Central memory CD8-positive, alpha-beta T cell (primary cell): ENCODE measurements at regions not wholly inside any gene's neighbourhood (a gene's known extent, or its start where the extent isn't known, plus 50 kb on each side); places are given as distances from the start of the nearest gene placed in this dataset.
"Not testable (repeated sequence)": the region's sequence is repeated elsewhere in the genome, so short reads cannot be mapped to it uniquely, and the experiment has no call there.

Experiments
- ATAC-seq: fragments of 150-1000 bp; cut with Tn5 transposase; replicated peaks from 2 replicates; pipeline ENCODE4 v1.10.0; 2022; ENCODE audit warnings: mild to moderate bottlenecking, moderate FRiP score, moderate number of reproducible peaks; ENCODE audit not compliant: poor library complexity, severe bottlenecking; ENCODE audit errors: extremely low read depth
- DNase-seq, 2 donors: peaks; one replicate each; pipeline ENCODE4 v3.0.0; 2021; ENCODE audit warnings: low spot score in 2 of 2
- H3K27ac Mint-ChIP-seq: one replicate; pipeline ENCODE4 v1.8.0; 2022; ENCODE audit warnings: low read depth, mild to moderate bottlenecking, moderate library complexity, mixed read lengths
- H3K27me3 Mint-ChIP-seq: one replicate; pipeline ENCODE4 v1.8.0; 2022; ENCODE audit warnings: mixed read lengths
- H3K36me3 Mint-ChIP-seq: one replicate; pipeline ENCODE4 v1.8.0; 2022; ENCODE audit warnings: mild to moderate bottlenecking, moderate library complexity, mixed read lengths; ENCODE audit not compliant: insufficient read depth
- H3K4me1 Mint-ChIP-seq: one replicate; pipeline ENCODE4 v1.8.0; 2022; ENCODE audit warnings: mixed read lengths
- H3K4me3 Mint-ChIP-seq: one replicate; pipeline ENCODE4 v1.8.0; 2022; ENCODE audit warnings: mild to moderate bottlenecking, moderate library complexity, mixed read lengths
- H3K9me3 Mint-ChIP-seq: one replicate; pipeline ENCODE4 v1.8.0; 2022; ENCODE audit warnings: mixed read lengths

DNA sequence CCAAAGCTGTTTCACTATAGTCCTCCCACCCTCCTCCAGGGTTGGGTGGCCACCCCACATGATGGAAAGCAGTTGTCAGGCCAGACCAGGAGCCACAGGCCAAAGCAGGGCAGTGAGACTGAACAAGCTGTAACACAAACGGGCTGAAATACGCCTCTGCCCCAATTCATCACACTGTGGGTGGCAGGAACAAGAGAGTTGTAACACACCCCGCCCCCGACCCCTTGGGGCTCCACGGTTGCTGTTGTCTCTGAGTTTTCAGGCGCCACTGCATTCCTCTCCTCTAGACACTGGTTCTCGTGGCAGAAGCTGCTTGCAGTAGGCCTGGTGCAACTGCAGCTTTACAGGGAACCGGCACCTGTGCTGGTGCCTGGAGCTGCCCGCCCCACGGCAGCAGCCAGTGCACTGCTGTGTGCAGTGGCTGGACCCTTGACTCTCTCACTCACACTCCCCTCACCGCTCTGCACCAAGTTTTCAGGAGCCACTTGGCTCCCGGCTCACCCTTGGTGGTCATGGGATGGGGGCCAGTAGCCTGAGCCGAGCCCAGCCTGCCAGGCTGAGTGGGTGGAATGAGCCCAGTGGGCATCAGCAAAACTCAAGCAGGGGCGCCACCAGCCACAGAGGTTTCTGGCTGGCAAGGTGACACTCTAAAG is 1314.5 kb upstream of the MIR17HG start:
- no peak for ATAC-seq
- H3K27me3 Mint-ChIP-seq, result no peaks in the 10 kb centered on the region
- no peak overlapping the region for H3K27ac Mint-ChIP-seq
- no peaks in the 10 kb centered on the region for H3K36me3 Mint-ChIP-seq
- peaks cover 12% of the 10 kb centered on the region for H3K9me3 Mint-ChIP-seq
- DNase-seq, result no peak
- no peaks in the 10 kb centered on the region for H3K4me1 Mint-ChIP-seq
- H3K4me3 Mint-ChIP-seq, result no peak overlapping the region

DNA sequence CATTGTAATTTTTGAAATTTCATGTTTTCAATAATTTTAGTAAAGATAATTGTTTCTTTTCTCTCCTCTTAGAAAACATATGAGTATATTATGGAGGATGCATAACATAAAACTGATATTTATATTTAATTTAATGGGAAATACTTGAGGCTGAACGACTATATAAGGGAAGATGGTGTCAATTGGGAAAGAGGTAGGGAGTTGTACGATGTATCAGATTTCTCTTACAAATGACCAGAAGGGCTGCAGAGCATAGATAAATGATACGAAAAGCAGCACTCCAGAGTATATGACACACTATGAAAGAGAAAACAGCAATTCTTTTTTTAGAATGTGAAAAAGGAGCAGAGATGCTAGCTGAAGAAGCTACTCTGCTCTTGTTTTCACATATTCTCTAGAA is 1308.0 kb upstream of the MIR17HG start:
- H3K27ac Mint-ChIP-seq, result no peak overlapping the region
- no peaks in the 10 kb centered on the region for H3K36me3 Mint-ChIP-seq
- H3K9me3 Mint-ChIP-seq, result peaks cover 30% of the 10 kb centered on the region
- ATAC-seq, result no peak
- no peaks in the 10 kb centered on the region for H3K4me1 Mint-ChIP-seq
- H3K4me3 Mint-ChIP-seq, result no peak overlapping the region
- H3K27me3 Mint-ChIP-seq, result no peaks in the 10 kb centered on the region
- DNase-seq, result no peak

DNA sequence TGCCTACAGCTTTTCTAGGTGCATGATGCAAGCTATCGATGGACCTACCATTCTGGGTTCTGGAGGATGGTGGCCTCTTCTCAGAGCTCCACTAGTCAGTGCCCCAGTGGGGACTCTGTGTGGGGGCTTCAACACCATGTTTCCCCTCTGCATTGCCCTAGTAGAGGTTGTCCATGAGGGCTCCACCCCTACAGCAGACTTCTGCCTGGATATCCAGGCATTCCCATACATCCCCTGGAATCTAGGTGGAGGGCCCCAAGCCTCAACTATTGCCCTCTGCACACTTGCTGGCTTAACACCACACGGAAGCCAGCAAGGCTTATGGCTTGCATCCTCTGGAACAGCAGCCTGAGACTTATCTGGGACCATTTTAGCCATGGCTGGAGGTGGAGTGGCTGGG is 1299.9 kb upstream of the MIR17HG start:
- no peaks in the 10 kb centered on the region for H3K36me3 Mint-ChIP-seq
- ATAC-seq (no peak), DNase-seq (no peak)
- H3K27ac Mint-ChIP-seq, result no peak overlapping the region
- H3K27me3 Mint-ChIP-seq, result no peaks in the 10 kb centered on the region
- H3K9me3 Mint-ChIP-seq, result peaks cover 44% of the 10 kb centered on the region
- H3K4me1 Mint-ChIP-seq, result no peaks in the 10 kb centered on the region
- H3K4me3 Mint-ChIP-seq, result no peak overlapping the region

DNA sequence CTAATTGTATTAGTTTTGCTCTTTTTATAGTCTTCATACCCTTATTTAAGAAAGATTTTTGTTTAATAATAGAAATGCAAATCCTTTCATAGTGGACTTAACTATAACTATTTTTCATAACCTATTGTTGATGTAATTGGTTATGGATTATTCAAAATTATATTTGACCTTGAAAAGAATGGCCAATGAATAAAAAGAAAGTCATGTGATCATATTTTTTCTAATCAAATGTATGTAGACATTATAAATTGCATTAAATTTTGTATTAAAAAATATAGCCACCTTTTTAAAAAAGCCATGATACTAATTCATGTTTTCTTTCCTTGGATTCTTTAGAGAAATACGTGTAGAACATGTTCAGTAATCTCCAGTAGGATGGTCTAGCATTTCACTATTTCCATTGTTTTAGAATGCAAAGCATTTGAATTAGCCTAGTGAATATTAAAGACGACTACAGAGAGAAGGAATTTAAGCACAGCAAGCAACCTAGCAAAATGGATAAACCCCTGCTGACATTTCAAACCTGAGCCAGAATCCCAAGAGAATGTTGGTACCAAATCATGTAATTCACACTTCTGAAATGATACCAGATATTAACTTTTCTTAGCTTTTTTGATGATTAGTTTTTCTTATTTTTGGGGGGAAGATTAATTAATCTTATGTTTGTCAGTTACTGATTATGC is 1297.4 kb upstream of the MIR17HG start:
- ATAC-seq, result no peak
- H3K36me3 Mint-ChIP-seq, result no peaks in the 10 kb centered on the region
- no peak for DNase-seq
- H3K4me3 Mint-ChIP-seq, result no peak overlapping the region
- H3K27me3 Mint-ChIP-seq, result no peaks in the 10 kb centered on the region
- no peak overlapping the region for H3K27ac Mint-ChIP-seq
- no peaks in the 10 kb centered on the region for H3K4me1 Mint-ChIP-seq
- H3K9me3 Mint-ChIP-seq, result peaks cover 34% of the 10 kb centered on the region

DNA sequence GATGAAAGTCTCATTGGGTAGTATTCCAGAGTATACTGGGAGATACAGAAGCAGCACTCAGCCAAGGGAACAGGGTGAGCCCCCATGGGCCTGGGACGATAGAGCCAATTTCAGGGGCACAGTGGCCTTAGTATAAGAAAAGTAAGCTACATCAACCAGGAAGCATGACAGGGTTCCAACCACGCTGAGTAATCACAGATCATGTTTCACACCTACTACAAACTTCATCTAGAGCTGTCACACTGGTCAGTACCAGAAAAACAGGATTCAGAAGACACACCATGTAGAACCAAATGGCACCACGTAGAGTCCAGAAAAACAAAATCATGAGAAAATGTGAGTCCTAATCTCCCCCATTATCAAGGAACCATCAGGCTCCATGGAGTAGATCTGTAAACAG is 1292.4 kb upstream of the MIR17HG start:
- Mint-ChIP-seq H3K9me3 (peaks cover 13% of the 10 kb centered on the region), H3K4me3 (no peak overlapping the region), H3K36me3 (no peaks in the 10 kb centered on the region), H3K27me3 (no peaks in the 10 kb centered on the region), H3K27ac (no peak overlapping the region), H3K4me1 (no peaks in the 10 kb centered on the region)
- no peak for ATAC-seq
- DNase-seq, result no peak

- ATAC-seq (no peak), DNase-seq (no peak)
- peaks cover 13% of the 10 kb centered on the region for H3K9me3 Mint-ChIP-seq
- H3K27ac Mint-ChIP-seq, result no peak overlapping the region
- H3K36me3 Mint-ChIP-seq, result no peaks in the 10 kb centered on the region
- no peaks in the 10 kb centered on the region for H3K27me3 Mint-ChIP-seq
- H3K4me3 Mint-ChIP-seq, result no peak overlapping the region
- no peaks in the 10 kb centered on the region for H3K4me1 Mint-ChIP-seq
Observed at GRCh38 chr13:90055760-90056159, 1291.7 kb upstream of the MIR17HG start.

GRCh38 chr13:90064226-90064625 is 1283.3 kb upstream of the MIR17HG start:
- H3K36me3 Mint-ChIP-seq, H3K27ac Mint-ChIP-seq, H3K27me3 Mint-ChIP-seq, H3K4me3 Mint-ChIP-seq, ATAC-seq, DNase-seq, H3K4me1 Mint-ChIP-seq: not testable (repeated sequence)
- H3K9me3 Mint-ChIP-seq, result peaks cover 17% of the 10 kb centered on the region

DNA sequence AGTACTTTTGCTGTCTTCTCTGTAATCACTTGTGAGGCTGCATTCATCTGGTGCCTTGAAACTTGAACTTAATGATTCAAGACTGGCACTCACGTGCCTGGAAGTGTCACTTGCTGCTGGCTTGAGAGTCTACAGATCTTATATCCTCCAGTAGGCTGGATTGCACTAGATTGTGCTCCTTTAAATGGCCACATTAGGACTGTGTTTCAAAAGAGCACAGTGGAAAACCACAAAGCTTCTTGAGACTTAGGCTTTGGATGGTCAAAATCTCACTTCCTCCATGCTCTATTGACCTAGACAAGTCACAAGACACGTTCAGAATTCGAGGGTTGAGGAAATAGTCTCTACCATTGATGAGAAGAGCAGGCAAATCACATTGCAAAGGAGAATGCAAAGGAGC is 1278.8 kb upstream of the MIR17HG start:
- H3K4me3 Mint-ChIP-seq, result no peak overlapping the region
- DNase-seq (no peak), ATAC-seq (no peak)
- H3K9me3 Mint-ChIP-seq, result peaks cover 25% of the 10 kb centered on the region
- H3K4me1 Mint-ChIP-seq, result no peaks in the 10 kb centered on the region
- H3K27me3 Mint-ChIP-seq, result no peaks in the 10 kb centered on the region
- H3K27ac Mint-ChIP-seq, result no peak overlapping the region
- H3K36me3 Mint-ChIP-seq, result no peaks in the 10 kb centered on the region

DNA sequence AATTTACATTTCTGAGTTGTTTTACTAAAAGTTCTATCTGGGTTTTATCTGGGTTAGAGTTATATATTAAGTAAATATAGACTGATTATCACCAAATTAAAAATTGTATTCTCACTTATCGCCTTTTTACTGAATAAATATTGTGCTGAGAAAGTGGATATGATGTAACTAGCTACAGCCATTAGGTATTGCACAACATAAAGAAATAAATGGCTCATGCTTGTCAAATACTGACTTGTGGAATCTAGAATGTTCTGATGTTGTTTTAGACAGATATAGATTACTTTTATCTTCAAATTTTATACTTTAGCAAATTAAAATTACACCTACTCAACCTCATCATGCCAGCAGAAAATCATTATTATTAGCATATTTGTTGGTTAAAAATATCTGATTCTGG is 1277.1 kb upstream of the MIR17HG start:
- Mint-ChIP-seq H3K36me3 (no peaks in the 10 kb centered on the region), H3K9me3 (peaks cover 19% of the 10 kb centered on the region), H3K27ac (no peak overlapping the region), H3K4me1 (no peaks in the 10 kb centered on the region), H3K27me3 (no peaks in the 10 kb centered on the region), H3K4me3 (no peak overlapping the region)
- ATAC-seq, result no peak
- no peak for DNase-seq

- Mint-ChIP-seq H3K36me3 (no peaks in the 10 kb centered on the region), H3K27ac (no peak overlapping the region), H3K9me3 (peaks cover 21% of the 10 kb centered on the region), H3K27me3 (no peaks in the 10 kb centered on the region), H3K4me1 (no peaks in the 10 kb centered on the region), H3K4me3 (no peak overlapping the region)
- ATAC-seq (no peak), DNase-seq (no peak)
Observed at GRCh38 chr13:90070837-90071525, 1276.5 kb upstream of the MIR17HG start.

DNA sequence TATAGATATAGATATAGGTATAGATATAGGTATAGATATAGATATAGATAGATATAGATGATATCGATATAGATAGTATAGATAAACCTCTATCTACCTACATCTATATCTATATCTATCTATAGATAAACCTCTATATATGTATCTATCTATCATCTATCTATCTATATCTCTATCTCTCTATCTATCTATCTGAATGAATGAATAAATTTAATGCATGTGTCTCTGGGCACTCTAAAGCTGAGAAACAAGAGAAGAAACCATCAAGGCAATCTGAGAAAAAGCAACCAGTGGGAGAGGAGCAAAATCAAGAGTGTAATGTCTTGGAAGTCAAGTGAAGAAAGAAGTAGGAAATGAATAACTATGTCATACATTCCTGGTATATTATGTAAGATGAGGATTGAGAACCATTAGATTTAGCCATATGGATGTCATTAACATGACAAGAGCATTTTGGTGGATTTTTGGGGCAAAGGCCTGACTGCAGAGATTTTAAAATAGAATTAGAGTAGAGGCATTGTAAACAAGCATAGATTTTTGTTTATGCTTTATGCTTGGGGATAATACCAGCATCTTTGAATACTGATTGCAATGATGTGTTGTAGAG is 1262.7 kb upstream of the MIR17HG start:
- Mint-ChIP-seq H3K27ac (no peak overlapping the region), H3K36me3 (peaks cover 1% of the 10 kb centered on the region), H3K4me1 (no peaks in the 10 kb centered on the region), H3K27me3 (no peaks in the 10 kb centered on the region), H3K9me3 (peaks cover 27% of the 10 kb centered on the region), H3K4me3 (no peak overlapping the region)
- DNase-seq, result no peak
- ATAC-seq, result no peak

GRCh38 chr13:90089051-90089450 is 1258.4 kb upstream of the MIR17HG start:
- Mint-ChIP-seq H3K4me3 (no peak overlapping the region), H3K36me3 (no peaks in the 10 kb centered on the region), H3K27ac (no peak overlapping the region)

GRCh38 chr13:90091611-90092010 is 1255.9 kb upstream of the MIR17HG start:
- DNase-seq (no peak), ATAC-seq (no peak)
- H3K4me3 Mint-ChIP-seq, result no peak overlapping the region
- H3K27me3 Mint-ChIP-seq, result no peaks in the 10 kb centered on the region
- H3K9me3 Mint-ChIP-seq, result peaks cover 43% of the 10 kb centered on the region
- no peaks in the 10 kb centered on the region for H3K36me3 Mint-ChIP-seq
- no peaks in the 10 kb centered on the region for H3K4me1 Mint-ChIP-seq
- H3K27ac Mint-ChIP-seq, result no peak overlapping the region

More at GRCh38 chr13:90089051-90089450, 1258.4 kb upstream of the MIR17HG start:
- peaks cover 45% of the 10 kb centered on the region for H3K9me3 Mint-ChIP-seq
- H3K4me1 Mint-ChIP-seq, result no peaks in the 10 kb centered on the region
- DNase-seq (no peak), ATAC-seq (no peak)
- no peaks in the 10 kb centered on the region for H3K27me3 Mint-ChIP-seq
